Hippocampal formation (tissue), 2 donors: ENCODE measurements at regions not wholly inside any gene's neighbourhood (a gene's known extent, or its start where the extent isn't known, plus 50 kb on each side); places are given as distances from the start of the nearest gene placed in this dataset.

Source experiments
- DNase-seq, 2 donors: peaks; one replicate each; lab custom pipeline; 2025; lab: John Stamatoyannopoulos, UW

- DNase-seq, result no peak
Observed at GRCh38 chr19:30309176-30309575, 63.0 kb upstream of the ZNF536 start.

- DNase-seq, result no peak
Observed at GRCh38 chr19:30309905-30310601, 62.1 kb upstream of the ZNF536 start.

- DNase-seq, result no peak
Observed at GRCh38 chr19:30310602-30311263, 61.5 kb upstream of the ZNF536 start.

GRCh38 chr19:30311911-30312310 lies 60.3 kb upstream of the ZNF536 start:
- no peak for DNase-seq

- no peak for DNase-seq
Observed at GRCh38 chr19:30312582-30313352, 59.4 kb upstream of the ZNF536 start.

GRCh38 chr19:30313353-30313750 lies 58.8 kb upstream of the ZNF536 start:
- no peak for DNase-seq

- DNase-seq, result no peak
Observed at GRCh38 chr19:30314056-30314804, 58.0 kb upstream of the ZNF536 start.

- DNase-seq, result no peak
Observed at GRCh38 chr19:30314805-30315155, 57.4 kb upstream of the ZNF536 start.

GRCh38 chr19:30315159-30315558 lies 57.0 kb upstream of the ZNF536 start:
- DNase-seq, result no peak

- no peak for DNase-seq
Observed at GRCh38 chr19:30316000-30316491, 56.1 kb upstream of the ZNF536 start.

- no peak for DNase-seq
Observed at GRCh38 chr19:30316560-30317106, 55.6 kb upstream of the ZNF536 start.

- DNase-seq, result no peak
Observed at GRCh38 chr19:30317403-30317802, 54.8 kb upstream of the ZNF536 start.

- no peak for DNase-seq
Observed at GRCh38 chr19:30318261-30318660, 53.9 kb upstream of the ZNF536 start.

GRCh38 chr19:30318936-30319335 lies 53.2 kb upstream of the ZNF536 start:
- DNase-seq, result no peak

- no peak for DNase-seq
Observed at GRCh38 chr19:30319411-30319810, 52.8 kb upstream of the ZNF536 start.

- no peak for DNase-seq
Observed at GRCh38 chr19:30319876-30320275, 52.3 kb upstream of the ZNF536 start.

GRCh38 chr19:30320466-30320865 lies 51.7 kb upstream of the ZNF536 start:
- DNase-seq, result no peak

GRCh38 chr19:30320916-30321315 lies 51.3 kb upstream of the ZNF536 start:
- no peak for DNase-seq
